ENCODE measurements at regions not wholly inside any gene's neighbourhood (a gene's known extent, or its start where the extent isn't known, plus 50 kb on each side); places are given as distances from the start of the nearest gene placed in this dataset.
"Not testable (repeated sequence)": the region's sequence is repeated elsewhere in the genome, so short reads cannot be mapped to it uniquely, and the experiment has no call there.

DNA sequence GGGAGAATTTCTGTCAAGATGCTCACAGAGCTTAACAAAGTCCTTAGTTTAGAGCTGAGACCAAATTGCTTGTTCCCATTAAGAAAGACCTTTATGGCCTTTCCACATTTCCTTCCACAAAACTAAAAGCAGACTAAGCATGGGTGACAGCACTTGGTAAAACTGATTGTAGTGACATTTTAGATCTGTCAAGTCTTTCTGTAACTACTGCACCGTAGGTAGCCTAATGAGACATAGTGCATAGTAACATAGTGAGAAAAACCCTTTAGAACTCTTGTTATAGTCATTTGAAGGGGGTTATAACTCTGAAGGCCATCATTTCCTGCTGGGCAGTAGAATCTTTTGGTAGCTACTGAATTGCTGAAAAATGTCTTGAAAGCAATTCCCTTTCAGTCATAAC, 990.9 kb upstream of the CNTN5 start:
- no peak for DNase-seq (ENCODE audit: low spot score)

DNA sequence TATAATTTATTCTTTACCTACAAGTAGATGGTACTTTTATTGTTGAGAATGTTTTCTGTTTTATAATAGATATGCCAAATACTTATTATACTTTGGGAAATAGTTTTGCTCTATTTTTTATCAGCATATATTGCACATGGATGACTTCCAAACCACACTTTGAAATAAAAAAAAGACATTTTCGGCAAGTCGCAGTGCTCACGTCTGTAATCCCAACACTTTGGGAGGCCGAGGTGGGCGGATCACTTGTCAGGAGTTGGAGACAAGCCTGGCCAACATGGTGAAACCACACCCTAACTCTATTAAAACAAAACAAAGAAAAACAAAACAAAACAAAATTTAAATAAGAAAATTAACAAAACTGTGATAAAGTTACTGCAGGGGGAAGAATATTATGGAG, 983.9 kb upstream of the CNTN5 start:
- DNase-seq (ENCODE audit: low spot score): no peak

DNA sequence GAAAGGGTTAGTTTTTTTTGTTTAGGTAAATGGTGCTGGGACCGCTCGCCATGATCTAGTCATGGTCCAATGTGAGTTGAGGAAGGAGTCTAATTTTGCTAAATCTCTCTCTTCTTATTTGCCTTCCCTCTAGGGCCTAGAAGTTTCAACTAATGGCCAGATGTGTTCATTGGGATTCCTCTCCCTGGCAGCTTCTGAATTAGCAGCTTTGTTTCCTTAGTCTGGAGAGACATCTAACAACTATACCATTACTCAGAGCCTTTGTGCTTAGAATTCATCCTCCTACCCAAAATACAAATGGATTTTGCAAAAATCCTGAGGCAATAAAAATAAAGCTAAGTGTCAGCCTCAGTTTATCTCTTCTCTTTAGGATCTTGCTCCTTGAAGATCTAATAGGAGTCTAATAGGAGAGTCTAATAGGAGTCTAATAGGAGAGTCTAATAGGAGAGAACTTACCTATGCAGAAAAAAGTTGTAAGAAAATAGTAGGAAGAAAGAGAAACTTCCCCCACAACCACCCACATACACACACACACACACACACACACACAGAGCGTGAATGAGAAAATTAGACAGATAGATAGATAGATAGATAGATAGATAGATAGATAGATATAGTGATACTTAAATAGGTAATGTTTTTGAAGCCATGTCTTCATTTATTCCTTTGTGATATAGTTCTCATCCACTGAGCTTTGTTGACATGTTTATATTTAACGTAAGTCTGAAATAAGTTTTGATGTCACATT, 980.5 kb upstream of the CNTN5 start:
- DNase-seq (ENCODE audit: low spot score): no peak

DNA sequence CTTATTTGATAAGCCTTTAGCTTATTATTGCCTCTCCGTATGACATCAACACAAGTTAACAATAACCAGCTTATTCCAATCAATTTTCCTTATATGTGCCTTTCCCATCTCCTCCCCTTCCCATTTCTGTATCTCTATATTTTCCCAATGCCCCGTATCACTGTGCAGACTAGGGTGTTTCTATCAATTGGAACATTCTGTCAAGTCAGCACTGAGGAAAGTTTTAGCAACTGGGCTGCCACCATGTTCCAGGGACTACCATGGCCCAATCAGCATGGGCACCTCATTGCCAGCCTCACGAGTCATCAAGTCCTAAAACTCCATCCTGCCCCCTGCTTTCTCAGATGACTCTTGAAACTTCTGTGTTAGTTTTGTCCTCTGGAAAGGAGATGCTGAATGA, 973.1 kb upstream of the CNTN5 start:
- DNase-seq (ENCODE audit: low spot score): no peak

DNA sequence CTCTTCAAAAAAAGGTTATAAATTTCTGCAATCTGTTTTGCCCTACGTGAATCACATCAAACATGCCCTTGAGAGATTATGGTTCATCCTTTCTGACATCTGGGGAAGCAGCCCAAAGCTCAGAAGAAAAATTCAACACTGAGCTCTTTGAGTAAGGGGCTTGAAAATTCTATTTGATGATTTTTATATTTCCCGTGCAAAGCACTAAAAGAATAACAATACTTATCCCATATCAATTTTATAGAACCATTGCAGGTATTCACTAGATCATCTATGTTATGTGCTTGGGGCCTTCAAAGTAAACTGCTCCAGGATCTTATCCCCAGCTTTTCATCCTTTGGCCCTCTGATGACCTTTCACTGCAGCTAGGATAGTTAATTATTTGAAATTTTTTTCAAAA, 966.9 kb upstream of the CNTN5 start:
- no peak for DNase-seq (ENCODE audit: low spot score)

DNA sequence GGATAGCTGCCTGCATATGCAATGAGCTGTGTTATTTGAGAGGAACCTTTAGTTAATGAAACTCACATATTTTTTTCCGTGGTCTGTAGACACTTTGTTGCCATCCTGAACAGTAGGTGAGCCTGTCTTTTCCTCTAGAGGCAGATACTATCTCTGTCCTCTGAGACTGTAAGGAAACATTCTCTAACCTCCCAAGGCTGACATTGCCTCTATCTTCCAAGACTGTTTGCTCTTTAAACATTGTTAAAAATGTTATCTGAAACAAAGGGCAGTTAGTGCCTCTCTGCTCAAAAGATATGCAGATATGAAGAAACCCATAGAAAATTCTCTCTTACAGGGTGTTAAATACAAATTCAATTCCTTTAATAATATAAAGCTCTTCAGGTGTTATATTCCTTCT, 963.8 kb upstream of the CNTN5 start:
- no peak for DNase-seq (ENCODE audit: low spot score)

DNA sequence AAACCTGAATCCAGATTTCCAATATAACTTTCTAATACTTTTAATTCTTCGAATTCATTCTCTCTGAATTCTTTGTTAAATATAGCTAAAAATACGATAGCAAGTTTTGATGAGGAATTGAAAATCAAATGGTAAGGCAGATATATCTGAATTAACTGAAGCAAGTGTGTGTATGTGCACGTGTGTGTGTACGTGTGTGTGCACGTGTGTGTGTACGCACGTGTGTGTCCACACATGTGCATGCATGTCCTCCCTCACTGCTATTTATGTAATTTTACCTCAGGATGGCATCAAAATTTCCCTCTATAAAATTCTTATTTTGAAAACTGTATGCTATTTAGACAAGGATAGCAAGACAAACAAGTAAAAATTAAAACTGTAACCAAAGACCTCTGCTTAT, 961.3 kb upstream of the CNTN5 start:
- DNase-seq (ENCODE audit: low spot score): no peak

DNA sequence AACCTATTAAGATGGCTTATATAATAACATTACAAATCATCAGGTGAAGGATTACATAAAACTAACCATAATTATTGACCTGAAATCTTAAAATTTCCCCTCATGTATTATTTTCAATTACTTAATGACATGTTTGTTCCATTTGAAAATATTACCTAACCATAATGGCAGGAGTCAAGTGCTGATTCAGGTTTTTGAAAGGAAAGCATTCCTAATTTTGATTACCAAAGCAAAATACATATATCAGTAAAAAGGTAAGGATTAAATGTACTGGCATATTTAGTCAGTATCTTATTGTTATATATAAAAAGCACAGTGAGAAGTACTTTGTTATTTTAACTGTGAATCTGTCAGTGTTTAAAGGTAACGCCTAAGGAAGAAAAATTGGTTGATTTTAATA, 960.0 kb upstream of the CNTN5 start:
- DNase-seq (ENCODE audit: low spot score): no peak

DNA sequence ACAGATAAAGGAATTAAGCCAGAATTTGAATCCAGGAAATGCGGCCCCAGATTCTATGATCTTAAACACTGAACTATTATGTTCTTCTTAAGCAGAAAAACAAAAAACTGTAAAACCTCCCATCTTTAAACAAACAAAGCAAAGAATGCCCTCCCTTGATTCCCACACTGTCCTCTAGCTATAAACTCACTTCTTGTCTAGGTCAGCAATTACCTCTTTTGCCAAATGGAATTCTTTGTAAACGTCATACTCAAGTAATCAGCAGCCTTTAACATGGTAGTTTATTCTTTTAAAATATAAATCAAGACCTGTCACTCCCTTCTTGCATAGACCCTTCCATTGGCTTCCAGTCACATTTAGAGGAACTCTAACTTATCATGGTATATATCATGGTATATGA, 958.9 kb upstream of the CNTN5 start:
- no peak for DNase-seq (ENCODE audit: low spot score)

DNA sequence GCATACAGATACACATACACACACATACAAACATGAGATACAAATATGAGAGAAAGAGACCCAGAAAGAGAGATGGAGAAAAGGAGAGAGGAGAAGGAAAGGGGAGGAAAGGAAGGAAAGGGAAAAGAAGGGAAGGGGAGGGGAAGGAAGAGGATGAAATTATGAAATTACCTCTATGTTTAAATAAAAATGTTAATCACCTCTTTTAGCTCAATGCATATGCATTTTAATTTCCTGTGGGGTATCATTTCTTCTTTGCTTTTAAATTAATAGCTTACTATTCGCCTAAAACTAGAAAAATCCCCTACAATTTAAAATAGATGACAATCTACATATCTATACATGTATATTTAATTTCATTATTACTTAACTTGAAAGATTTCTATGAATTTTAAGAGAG, 958.0 kb upstream of the CNTN5 start:
- DNase-seq (ENCODE audit: low spot score): no peak

DNA sequence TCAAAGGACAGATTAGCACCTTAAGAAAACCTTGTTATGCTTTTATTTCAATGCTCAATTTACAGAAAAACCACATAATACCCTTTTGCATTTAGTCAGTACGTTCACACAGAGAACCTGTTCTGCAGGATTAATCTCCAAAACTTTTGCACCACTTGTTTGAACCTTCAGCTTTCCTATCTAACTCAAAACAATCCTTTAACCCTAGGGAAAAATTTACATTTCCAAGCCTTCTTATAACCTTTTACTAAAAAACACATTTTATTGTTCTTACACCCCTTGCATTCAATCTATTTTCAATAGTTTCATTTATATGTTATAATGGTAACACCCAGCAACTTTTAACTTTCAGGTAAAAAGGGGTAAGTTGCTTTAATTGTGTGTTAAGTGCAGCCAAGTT, 952.5 kb upstream of the CNTN5 start:
- no peak for DNase-seq (ENCODE audit: low spot score)

DNA sequence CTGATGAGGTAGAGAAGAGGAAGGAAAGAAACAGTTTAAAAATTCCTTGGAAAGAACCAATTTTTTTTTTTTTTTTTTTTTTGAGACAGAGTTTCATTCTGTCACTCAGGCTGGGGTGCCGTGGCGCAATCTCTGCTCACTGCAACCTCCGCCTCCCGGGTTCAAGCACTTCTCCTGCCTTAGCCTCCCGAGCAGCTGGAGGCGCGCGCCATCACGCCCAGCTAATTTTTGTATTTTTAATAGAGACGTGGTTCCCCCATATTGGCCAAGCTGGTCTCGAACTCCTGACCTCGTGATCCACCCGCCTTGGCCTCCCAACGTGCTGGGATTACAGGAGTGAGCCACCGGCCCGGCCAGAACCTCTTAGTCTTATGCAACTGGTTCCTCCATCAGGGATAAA, 951.6 kb upstream of the CNTN5 start:
- DNase-seq (ENCODE audit: low spot score): not testable (repeated sequence)

DNA sequence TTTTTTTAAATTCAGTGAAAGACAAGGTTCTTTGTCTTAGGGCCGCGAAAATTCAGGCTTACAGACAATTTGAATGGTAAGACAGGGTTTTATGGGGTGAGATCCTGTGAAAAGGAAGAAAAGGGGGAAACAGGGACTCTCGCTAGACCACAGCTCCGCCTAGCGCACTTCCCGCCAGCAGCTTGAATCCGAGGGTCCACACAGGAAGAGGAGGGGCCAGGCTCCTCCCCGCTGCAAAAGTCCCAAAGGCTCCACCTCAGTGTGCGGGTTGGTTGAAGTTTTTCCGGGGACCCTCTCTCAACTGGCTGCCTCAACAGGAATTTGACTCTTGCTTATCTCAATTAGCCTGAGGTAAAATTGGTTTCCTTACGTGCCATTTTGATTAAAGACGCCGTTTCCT, 950.9 kb upstream of the CNTN5 start:
- no peak for DNase-seq (ENCODE audit: low spot score)

DNA sequence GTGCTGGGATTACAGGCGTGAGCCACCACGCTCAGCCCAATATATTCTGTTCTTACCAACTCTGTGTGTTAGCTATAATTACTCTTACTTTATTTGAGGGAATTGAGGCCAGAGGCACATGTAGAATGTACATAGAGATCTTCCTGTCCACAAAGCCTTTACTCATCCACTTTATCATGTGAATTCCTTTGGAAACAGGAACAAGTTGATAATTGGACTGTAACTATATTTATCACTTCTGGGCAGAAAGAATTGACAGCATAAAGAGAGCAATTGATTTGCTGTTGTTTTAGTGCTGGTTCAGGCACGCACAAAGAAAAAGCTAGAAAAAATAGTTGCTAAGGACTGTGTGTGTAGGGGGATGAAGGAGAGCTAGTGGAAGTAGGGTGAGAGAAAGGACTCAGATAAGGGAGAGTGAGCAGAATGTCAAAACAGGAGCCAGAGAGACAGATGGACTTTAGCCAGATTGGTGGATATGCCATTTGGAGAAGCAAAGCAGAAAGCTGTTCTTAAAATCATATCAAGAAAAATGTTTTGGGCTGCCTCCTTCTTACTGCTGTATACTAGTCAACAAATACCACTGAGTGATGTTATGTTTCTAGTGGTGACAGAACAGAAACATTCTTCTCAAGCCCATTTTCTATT, 929.8 kb upstream of the CNTN5 start:
- DNase-seq (ENCODE audit: low spot score): no peak

DNA sequence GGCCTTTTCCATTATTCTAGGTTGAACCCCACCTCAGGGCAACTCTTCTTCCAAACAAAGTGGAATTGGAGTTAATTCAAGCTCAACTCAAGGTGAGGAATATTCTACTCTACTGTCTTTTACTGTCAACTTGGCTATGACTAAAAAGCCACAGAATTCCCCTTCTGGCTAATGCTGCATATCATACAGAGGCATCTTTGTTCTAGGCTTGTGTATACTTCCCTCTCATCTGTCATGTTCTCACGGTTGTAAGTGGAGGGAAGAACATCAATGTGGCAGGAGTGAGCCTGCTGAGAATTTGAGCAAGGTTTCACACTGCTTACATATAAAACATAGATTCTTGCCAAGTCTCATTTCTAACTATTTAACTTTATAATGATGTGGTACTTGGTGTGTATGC, 921.4 kb upstream of the CNTN5 start:
- DNase-seq (ENCODE audit: low spot score): no peak

DNA sequence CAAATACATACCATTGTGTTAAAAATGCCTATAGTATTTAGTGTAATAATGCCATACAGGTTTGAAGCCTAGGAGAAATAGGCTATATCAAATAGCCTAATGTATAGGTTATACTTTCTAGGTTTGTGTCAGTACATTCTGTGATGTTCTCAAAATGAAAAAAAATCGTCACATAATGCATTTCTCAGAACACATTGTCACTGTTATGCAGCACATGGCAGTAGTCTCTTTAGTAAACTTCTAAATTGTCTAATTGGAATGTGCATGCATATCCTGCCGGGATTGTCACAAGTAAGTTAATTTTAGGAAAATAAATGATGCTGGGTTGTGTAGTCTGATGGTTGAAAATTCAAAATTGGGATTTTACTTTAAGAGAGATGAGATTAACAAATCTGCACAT, 920.1 kb upstream of the CNTN5 start:
- DNase-seq (ENCODE audit: low spot score): no peak

DNA sequence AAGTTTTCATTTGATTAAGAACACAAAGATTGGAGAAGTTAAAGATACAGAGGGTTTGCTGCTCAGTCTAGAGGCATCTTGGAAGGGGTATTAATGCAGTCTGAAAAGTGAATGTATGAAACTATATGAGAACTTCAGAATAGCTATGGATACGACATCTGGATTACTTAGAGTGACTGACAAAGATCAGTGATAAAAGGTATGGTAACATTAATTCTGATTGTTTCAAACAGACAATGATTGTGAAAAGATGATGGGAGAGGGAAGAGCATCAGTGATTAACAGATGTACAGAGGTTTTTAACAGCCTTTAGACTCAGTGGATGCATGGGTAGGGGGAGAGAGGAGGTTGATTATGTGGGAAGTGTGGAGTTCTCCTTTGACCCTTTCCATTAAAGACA, 919.4 kb upstream of the CNTN5 start:
- no peak for DNase-seq (ENCODE audit: low spot score)

DNA sequence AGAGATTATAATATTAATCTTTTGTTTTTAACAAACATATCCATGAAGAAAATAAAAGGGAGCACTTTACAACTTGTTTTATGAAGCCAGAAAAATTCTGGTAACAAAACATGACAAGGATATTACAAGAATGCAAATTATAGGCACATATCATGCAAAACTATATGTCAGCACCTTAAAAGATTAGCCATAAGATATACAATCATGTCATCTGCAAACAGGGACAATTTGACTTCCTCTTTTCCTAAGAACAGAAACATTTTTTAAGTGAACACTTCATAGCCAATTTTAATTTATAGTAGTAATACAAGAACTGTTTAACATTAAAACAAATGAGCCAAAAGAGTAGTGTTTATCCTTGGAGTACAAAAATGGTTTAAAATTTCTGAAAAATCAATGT, 916.5 kb upstream of the CNTN5 start:
- DNase-seq (ENCODE audit: low spot score): no peak

DNA sequence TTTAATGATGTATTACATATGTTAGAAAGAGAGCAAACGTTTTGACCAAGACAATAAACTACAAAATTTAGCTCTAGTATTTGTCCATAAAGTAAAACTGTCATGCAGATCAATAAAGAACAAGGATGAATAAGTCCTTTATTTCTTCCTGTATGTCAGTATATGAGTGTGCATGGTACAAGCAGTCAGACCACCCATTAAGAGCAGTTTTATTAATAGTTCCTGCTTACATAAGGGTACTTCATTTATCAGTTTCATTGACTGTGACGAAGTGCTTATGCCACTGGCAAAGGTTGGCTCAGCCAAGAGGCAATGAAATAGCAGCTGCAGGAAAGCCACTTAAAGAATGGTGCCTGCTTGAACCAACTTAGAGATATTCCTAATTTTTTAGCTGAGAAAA, 913.0 kb upstream of the CNTN5 start:
- no peak for DNase-seq (ENCODE audit: low spot score)

DNA sequence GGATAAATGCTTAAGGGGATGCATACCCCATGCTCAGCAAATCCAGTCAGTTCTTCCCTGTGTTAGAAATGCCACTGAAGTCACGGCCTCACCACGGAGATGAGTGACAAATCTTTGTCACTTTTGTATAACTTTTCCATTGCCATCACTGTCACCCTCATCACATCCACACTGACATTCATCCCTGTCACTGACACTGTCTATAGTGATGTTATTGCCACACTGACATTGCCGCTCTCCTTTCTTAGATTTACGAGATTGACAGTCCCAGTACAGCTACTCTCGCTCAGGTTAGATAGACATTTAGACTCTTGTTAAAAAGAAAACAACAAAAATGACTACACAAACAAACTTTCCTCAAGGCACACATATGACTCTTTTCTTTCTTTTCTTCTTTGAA, 910.7 kb upstream of the CNTN5 start:
- no peak for DNase-seq (ENCODE audit: low spot score)

DNA sequence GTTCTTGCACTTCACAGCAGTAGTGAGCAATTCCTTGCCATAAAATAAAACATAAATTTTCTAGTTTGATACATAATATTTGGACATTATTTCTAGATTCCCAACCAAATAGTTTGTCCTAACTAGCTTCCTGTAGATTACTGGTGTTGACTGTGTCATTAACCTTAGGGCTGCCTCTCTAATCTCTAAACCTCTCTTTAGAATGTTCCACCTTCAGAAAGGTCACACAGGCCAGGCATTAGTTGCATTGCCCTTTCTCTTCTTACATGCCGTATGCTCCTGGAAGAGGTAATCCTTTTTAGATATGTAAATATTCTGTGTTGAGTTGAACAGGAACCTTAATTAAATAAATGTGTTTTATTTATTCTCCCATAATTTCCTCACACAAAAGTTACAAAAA, 904.9 kb upstream of the CNTN5 start:
- DNase-seq (ENCODE audit: low spot score): no peak

DNA sequence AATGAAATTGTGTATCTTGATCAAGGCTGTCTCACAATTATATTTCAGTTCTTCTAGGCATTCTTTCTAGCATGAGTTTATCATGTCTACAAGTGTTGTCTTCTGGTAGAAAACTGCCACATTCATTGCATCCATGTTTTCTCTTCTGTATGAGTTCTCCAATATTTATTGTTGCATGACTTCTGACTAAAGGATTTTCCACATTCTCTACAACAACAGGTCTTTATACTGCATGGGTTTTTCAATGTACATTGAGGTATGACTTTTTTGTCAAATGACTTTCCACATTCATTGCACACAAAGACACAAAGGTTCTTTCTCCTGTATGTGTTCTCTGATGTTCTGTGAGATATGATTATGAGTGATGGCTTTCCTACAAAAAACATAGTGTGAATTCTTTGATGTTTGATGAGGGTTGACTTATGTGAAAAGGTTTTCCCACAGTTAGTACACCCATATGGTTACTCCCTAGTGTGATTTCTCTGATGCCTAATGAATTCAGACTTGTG, 890.6 kb upstream of the CNTN5 start:
- no peak for DNase-seq (ENCODE audit: low spot score)

DNA sequence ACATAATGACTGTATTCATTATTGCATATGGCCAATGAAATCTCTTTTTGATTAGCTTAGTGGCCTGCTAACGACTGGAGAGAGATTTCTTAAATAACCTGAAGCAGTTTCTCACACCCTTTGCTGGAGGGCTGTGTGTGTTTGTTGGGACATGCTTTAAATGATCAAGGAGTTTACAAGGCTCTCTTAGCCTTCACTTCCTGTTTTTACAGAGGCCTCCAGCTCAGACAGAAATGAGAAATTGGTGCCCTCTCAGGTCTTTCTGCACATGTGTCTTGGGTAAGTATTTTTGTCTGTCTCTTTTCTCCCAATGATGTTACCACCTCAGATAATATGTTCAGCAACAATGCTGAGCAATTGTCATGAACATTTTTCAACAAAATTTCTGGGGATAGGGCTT, 884.4 kb upstream of the CNTN5 start:
- no peak for DNase-seq (ENCODE audit: low spot score)

DNA sequence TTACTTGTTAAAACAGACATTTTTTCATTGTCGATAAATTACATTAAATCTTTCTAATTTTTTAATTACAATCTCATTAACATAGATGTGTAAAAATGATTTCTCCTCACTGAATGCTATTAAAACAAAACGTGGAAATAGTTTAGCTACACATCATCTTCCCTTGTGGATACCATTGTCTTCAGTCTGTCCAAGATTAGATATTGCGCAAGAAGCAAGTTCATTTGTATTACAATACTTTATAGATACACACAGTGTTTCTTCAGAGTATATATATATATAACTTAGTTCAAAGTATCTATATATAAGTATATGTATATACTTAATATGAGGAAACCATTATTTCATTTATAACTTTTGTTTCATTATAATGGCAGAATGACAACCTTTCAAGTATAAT, 883.3 kb upstream of the CNTN5 start:
- DNase-seq (ENCODE audit: low spot score): no peak

All from mucosa of gallbladder (tissue), 1 donor.